ENCODE measurements at regions not wholly inside any gene's neighbourhood (a gene's known extent, or its start where the extent isn't known, plus 50 kb on each side); places are given as distances from the start of the nearest gene placed in this dataset.

DNA sequence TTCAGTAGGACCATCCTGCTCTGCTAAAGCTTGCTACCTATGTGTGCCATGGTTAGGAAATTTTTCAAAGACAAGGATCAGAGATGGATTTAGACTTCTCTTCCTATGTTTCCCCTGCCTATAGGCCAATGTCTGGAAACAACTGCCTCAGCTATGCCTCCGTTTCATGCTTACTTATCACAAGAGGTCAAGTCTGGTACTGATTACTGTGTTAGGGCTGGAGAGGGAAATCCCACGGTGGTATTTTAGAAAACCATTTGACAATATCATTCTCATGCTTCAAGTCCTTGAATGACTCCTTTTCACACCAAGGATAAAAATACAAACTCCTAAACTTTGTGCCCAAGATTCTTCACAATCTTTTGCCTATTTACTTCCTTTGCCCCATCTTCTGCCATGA, 484.3 kb downstream of the DHX35 start:
- H3K27me3 ChIP-seq (replicated peaks in 2 of 5; ENCODE audit: control insufficient read depth in 4 of 5, insufficient read depth in 5 of 5, low read length in 4 of 5), result no peaks in the 10 kb centered on the region
- H3K4me1 ChIP-seq (ENCODE audit: control extremely low read depth in 1 of 4, control insufficient read depth in 4 of 4, insufficient read depth in 4 of 4, low read length in 3 of 4), result no peaks in the 10 kb centered on the region
- H3K4me3 ChIP-seq (ENCODE audit: control insufficient read depth in 1 of 7, extremely low read depth in 1 of 7, insufficient read depth in 4 of 7, low read depth in 2 of 7, low read length in 6 of 7), result no peak overlapping the region
- no peaks in the 10 kb centered on the region for H3K9me3 ChIP-seq (ENCODE audit: control extremely low read depth in 1 of 5, control insufficient read depth in 4 of 5, insufficient read depth in 2 of 5, low read depth in 1 of 5, low read length in 4 of 5)
- POLR2A ChIA-PET, result no interaction called here
- no peak for DNase-seq
- H3K27ac ChIP-seq (ENCODE audit: insufficient read depth in 1 of 2, low read depth in 1 of 2, low read length in 2 of 2, poor library complexity in 1 of 2, severe bottlenecking in 2 of 2), result no peak overlapping the region
- no CpG with 5 or more reads among the region's 2 CpGs for WGBS (ENCODE audit: insufficient coverage)
- no peaks in the 10 kb centered on the region for H3K36me3 ChIP-seq (ENCODE audit: control insufficient read depth in 4 of 4, insufficient read depth in 4 of 4, low read length in 3 of 4)
- CTCF ChIA-PET, result no interaction called here

DNA sequence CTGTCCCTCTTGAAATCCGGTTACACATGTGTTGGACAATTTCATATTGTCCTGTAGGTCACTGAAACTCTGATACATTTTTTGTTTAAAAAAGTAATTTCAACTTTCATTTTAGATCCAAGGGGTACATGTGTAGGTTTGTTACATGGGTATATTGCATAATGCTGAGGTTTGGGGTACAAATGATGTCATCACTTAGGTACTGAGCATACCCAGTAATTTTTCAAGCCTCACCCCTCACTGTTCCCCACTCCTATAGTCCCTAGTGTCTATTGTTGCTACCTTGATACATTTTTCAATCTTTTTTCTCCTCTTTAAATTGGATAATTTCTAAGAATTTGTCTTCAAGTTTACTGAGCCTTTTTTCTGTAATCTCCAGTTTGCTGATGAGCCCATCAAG, 483.0 kb downstream of the DHX35 start:
- POLR2A ChIA-PET, result no interaction called here
- CTCF ChIA-PET, result no interaction called here
- no peak overlapping the region for H3K4me3 ChIP-seq (ENCODE audit: control insufficient read depth in 1 of 7, extremely low read depth in 1 of 7, insufficient read depth in 4 of 7, low read depth in 2 of 7, low read length in 6 of 7)
- WGBS (ENCODE audit: insufficient coverage), result no CpG with 5 or more reads among the region's 1 CpG
- H3K4me1 ChIP-seq (ENCODE audit: control extremely low read depth in 1 of 4, control insufficient read depth in 4 of 4, insufficient read depth in 4 of 4, low read length in 3 of 4), result no peaks in the 10 kb centered on the region
- H3K27me3 ChIP-seq (replicated peaks in 2 of 5; ENCODE audit: control insufficient read depth in 4 of 5, insufficient read depth in 5 of 5, low read length in 4 of 5), result no peaks in the 10 kb centered on the region
- no peak overlapping the region for H3K27ac ChIP-seq (ENCODE audit: insufficient read depth in 1 of 2, low read depth in 1 of 2, low read length in 2 of 2, poor library complexity in 1 of 2, severe bottlenecking in 2 of 2)
- no peaks in the 10 kb centered on the region for H3K9me3 ChIP-seq (ENCODE audit: control extremely low read depth in 1 of 5, control insufficient read depth in 4 of 5, insufficient read depth in 2 of 5, low read depth in 1 of 5, low read length in 4 of 5)
- DNase-seq, result no peak
- H3K36me3 ChIP-seq (ENCODE audit: control insufficient read depth in 4 of 4, insufficient read depth in 4 of 4, low read length in 3 of 4), result no peaks in the 10 kb centered on the region

DNA sequence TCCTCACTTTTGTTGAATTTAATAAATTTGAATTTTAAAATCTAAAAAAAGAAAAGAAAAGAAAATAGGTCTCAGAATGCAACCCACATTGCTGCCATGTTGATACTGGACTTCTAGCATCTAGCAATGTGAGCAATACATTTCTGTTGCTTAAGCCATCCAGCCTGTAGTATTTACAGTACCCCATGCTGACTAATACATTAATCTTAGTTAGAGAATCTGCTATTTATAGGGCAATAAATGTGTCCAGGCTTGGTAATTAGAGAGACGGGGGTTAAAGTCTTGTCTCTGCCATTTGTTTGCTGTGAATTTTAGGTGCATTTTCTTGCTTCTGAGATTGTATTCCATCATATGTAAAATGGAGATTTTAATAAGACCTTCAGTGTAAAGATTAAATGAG, 471.3 kb downstream of the DHX35 start:
- ChIA-PET CTCF (no interaction called here), POLR2A (no interaction called here)
- Histone ChIP-seq H3K27me3 (replicated peaks in 2 of 5; ENCODE audit: control insufficient read depth in 4 of 5, insufficient read depth in 5 of 5, low read length in 4 of 5) (no peaks in the 10 kb centered on the region), H3K4me1 (ENCODE audit: control extremely low read depth in 1 of 4, control insufficient read depth in 4 of 4, insufficient read depth in 4 of 4, low read length in 3 of 4) (no peaks in the 10 kb centered on the region), H3K36me3 (ENCODE audit: control insufficient read depth in 4 of 4, insufficient read depth in 4 of 4, low read length in 3 of 4) (no peaks in the 10 kb centered on the region), H3K4me3 (ENCODE audit: control insufficient read depth in 1 of 7, extremely low read depth in 1 of 7, insufficient read depth in 4 of 7, low read depth in 2 of 7, low read length in 6 of 7) (no peak overlapping the region), H3K27ac (ENCODE audit: insufficient read depth in 1 of 2, low read depth in 1 of 2, low read length in 2 of 2, poor library complexity in 1 of 2, severe bottlenecking in 2 of 2) (no peak overlapping the region), H3K9me3 (ENCODE audit: control extremely low read depth in 1 of 5, control insufficient read depth in 4 of 5, insufficient read depth in 2 of 5, low read depth in 1 of 5, low read length in 4 of 5) (no peaks in the 10 kb centered on the region)
- no peak for DNase-seq
- WGBS (ENCODE audit: insufficient coverage), result no CpG with 5 or more reads among the region's 1 CpG

DNA sequence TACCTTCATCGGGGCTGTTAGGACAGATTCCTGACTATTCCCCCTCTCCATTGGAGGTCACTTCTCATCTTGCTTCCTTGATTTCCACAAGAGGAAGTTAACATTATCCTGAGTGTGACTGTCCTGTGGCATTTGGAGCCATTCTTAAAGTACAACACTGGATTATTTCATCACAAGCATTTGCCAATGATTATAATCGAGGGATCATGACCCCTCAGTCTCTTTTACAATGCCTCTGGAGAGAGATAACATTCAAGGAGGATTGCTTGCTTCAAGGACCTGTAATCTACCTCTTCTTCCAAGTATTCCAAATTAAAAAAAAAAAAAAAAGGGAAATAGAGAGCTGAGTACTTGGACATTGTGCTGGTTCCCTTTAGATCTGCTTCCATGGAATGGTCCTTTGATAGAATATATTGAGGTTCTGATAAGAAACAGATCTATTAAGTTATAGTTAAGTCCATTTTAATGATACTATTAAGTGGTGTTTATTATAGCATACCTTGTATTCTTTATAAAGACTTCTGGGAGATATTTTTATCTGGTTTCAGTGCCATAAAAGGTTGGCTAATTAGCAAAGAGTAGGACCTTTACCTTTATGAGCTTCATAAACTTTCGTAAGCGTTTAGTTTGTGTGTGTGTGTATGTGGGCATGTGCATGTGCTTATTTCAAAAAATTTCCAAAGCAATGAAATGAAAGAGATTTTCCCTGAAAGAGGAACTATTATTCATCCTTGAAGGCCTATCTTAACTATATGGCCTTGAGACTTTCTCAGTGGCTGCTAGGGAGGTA, 469.1 kb downstream of the DHX35 start:
- H3K36me3 ChIP-seq (ENCODE audit: control insufficient read depth in 4 of 4, insufficient read depth in 4 of 4, low read length in 3 of 4), result no peaks in the 10 kb centered on the region
- POLR2A ChIA-PET, result no interaction called here
- H3K4me1 ChIP-seq (ENCODE audit: control extremely low read depth in 1 of 4, control insufficient read depth in 4 of 4, insufficient read depth in 4 of 4, low read length in 3 of 4), result no peaks in the 10 kb centered on the region
- H3K9me3 ChIP-seq (ENCODE audit: control extremely low read depth in 1 of 5, control insufficient read depth in 4 of 5, insufficient read depth in 2 of 5, low read depth in 1 of 5, low read length in 4 of 5), result no peaks in the 10 kb centered on the region
- no peak overlapping the region for H3K27ac ChIP-seq (ENCODE audit: insufficient read depth in 1 of 2, low read depth in 1 of 2, low read length in 2 of 2, poor library complexity in 1 of 2, severe bottlenecking in 2 of 2)
- H3K4me3 ChIP-seq (ENCODE audit: control insufficient read depth in 1 of 7, extremely low read depth in 1 of 7, insufficient read depth in 4 of 7, low read depth in 2 of 7, low read length in 6 of 7), result no peak overlapping the region
- no peak for DNase-seq
- CTCF ChIA-PET, result interaction anchor here (1.3 kb wide), 1 partner anchor 10 kb away, joined by 4 read pairs; no protein-coding TSS in a partner anchor
- whole genome bisulfite sequencing (ENCODE audit: insufficient coverage), result 96% methylated on average over 3 of the region's 4 CpGs
- H3K27me3 ChIP-seq (replicated peaks in 2 of 5; ENCODE audit: control insufficient read depth in 4 of 5, insufficient read depth in 5 of 5, low read length in 4 of 5), result no peaks in the 10 kb centered on the region

DNA sequence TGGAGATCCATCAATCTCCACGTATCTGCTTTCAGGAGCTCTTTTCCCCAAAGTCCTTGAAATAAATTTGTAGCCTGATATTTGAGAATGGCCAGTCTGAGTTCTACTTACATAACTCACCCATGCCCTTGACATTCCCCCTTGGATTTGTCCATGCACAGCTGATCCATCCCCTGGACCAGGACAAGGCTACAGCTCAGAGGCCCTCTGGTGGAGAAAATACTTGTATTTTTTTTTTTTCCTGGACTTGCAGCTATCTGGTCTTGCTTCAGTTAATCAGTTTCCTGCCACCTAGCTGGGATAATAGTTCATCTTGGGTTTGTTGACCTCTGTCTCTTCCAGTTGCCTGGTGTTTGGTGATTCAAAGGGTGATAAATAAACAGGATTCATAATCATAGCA, 467.6 kb downstream of the DHX35 start:
- H3K27ac ChIP-seq (ENCODE audit: insufficient read depth in 1 of 2, low read depth in 1 of 2, low read length in 2 of 2, poor library complexity in 1 of 2, severe bottlenecking in 2 of 2), result no peak overlapping the region
- no peaks in the 10 kb centered on the region for H3K4me1 ChIP-seq (ENCODE audit: control extremely low read depth in 1 of 4, control insufficient read depth in 4 of 4, insufficient read depth in 4 of 4, low read length in 3 of 4)
- no peaks in the 10 kb centered on the region for H3K9me3 ChIP-seq (ENCODE audit: control extremely low read depth in 1 of 5, control insufficient read depth in 4 of 5, insufficient read depth in 2 of 5, low read depth in 1 of 5, low read length in 4 of 5)
- DNase-seq, result no peak
- H3K36me3 ChIP-seq (ENCODE audit: control insufficient read depth in 4 of 4, insufficient read depth in 4 of 4, low read length in 3 of 4), result no peaks in the 10 kb centered on the region
- CTCF ChIA-PET, result interaction anchor here (0.6 to 0.8 kb wide), 2 partner anchors 27 to 161 kb away, joined by 5 read pairs; no protein-coding TSS in a partner anchor
- H3K27me3 ChIP-seq (replicated peaks in 2 of 5; ENCODE audit: control insufficient read depth in 4 of 5, insufficient read depth in 5 of 5, low read length in 4 of 5), result no peaks in the 10 kb centered on the region
- WGBS (ENCODE audit: insufficient coverage), result no CpG with 5 or more reads among the region's 1 CpG
- no peak overlapping the region for H3K4me3 ChIP-seq (ENCODE audit: control insufficient read depth in 1 of 7, extremely low read depth in 1 of 7, insufficient read depth in 4 of 7, low read depth in 2 of 7, low read length in 6 of 7)
- POLR2A ChIA-PET, result no interaction called here

DNA sequence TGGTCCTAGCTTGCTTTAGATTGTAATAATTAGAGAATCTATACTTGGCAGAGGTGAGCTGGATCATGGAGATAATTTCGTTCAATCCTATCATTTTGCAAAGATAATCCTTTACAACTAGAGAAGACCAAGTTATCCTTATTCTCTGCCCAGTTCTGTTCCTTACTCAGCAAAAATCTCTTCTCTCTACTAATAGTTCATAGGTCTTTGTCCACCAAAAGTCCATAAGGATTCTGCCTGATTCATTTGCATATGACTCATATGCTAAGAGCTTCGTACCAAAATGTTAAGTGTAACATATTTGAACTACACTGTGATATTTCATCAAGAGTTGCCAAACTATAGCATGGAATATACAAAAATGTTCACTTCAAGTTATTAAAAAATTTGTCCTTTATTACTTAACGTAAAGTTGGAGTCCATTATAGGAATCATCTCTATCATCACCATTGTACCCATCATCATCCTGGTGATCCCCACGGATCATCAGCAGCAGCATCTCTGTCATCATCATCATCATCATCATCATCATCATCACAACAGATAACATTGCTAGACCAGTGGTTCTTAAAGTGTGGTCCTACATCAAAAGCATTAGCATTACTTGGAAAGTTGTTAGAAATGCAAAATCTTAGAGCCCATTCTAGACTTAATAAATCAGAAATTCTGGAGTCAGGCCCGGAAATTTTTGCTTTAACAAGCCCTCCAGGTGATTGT, 463.0 kb downstream of the DHX35 start:
- Histone ChIP-seq H3K4me1 (ENCODE audit: control extremely low read depth in 1 of 4, control insufficient read depth in 4 of 4, insufficient read depth in 4 of 4, low read length in 3 of 4) (no peaks in the 10 kb centered on the region), H3K9me3 (ENCODE audit: control extremely low read depth in 1 of 5, control insufficient read depth in 4 of 5, insufficient read depth in 2 of 5, low read depth in 1 of 5, low read length in 4 of 5) (no peaks in the 10 kb centered on the region), H3K36me3 (ENCODE audit: control insufficient read depth in 4 of 4, insufficient read depth in 4 of 4, low read length in 3 of 4) (no peaks in the 10 kb centered on the region), H3K27ac (ENCODE audit: insufficient read depth in 1 of 2, low read depth in 1 of 2, low read length in 2 of 2, poor library complexity in 1 of 2, severe bottlenecking in 2 of 2) (no peak overlapping the region), H3K4me3 (ENCODE audit: control insufficient read depth in 1 of 7, extremely low read depth in 1 of 7, insufficient read depth in 4 of 7, low read depth in 2 of 7, low read length in 6 of 7) (no peak overlapping the region), H3K27me3 (replicated peaks in 2 of 5; ENCODE audit: control insufficient read depth in 4 of 5, insufficient read depth in 5 of 5, low read length in 4 of 5) (no peaks in the 10 kb centered on the region)
- no peak for DNase-seq
- WGBS (ENCODE audit: insufficient coverage), result 94% methylated on average over 3 of the region's 5 CpGs
- ChIA-PET POLR2A (no interaction called here), CTCF (no interaction called here)

DNA sequence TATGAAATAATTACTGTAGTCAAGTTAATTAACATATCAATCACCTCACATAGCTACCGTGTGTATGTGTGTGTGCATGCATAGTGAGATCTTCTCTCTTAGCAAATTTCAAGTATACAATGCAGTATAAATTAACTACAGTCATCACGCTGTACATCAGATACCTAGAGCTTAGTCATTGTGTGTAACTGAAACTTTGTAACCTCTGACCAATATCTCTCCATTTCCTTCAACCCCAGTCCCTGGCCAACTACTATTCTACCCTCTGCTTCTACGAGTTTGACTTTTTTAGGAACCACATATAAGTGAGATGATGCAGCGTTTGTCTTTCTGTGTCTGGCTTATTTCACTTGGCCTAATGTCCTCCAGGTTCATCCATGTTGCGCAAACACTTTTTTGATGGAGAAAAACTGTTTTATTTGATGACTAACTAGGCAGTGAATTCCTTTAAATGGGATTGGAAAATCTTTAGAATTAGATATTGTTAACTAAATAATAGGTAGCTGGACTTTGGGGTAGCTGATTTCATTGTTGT, 459.5 kb downstream of the DHX35 start:
- Histone ChIP-seq H3K36me3 (ENCODE audit: control insufficient read depth in 4 of 4, insufficient read depth in 4 of 4, low read length in 3 of 4) (no peaks in the 10 kb centered on the region), H3K27me3 (replicated peaks in 2 of 5; ENCODE audit: control insufficient read depth in 4 of 5, insufficient read depth in 5 of 5, low read length in 4 of 5) (no peaks in the 10 kb centered on the region), H3K27ac (ENCODE audit: insufficient read depth in 1 of 2, low read depth in 1 of 2, low read length in 2 of 2, poor library complexity in 1 of 2, severe bottlenecking in 2 of 2) (no peak overlapping the region), H3K9me3 (ENCODE audit: control extremely low read depth in 1 of 5, control insufficient read depth in 4 of 5, insufficient read depth in 2 of 5, low read depth in 1 of 5, low read length in 4 of 5) (no peaks in the 10 kb centered on the region), H3K4me1 (ENCODE audit: control extremely low read depth in 1 of 4, control insufficient read depth in 4 of 4, insufficient read depth in 4 of 4, low read length in 3 of 4) (no peaks in the 10 kb centered on the region), H3K4me3 (ENCODE audit: control insufficient read depth in 1 of 7, extremely low read depth in 1 of 7, insufficient read depth in 4 of 7, low read depth in 2 of 7, low read length in 6 of 7) (no peak overlapping the region)
- ChIA-PET POLR2A (no interaction called here), CTCF (interaction anchor here (1.7 kb wide), 1 partner anchor 10 kb away, joined by 4 read pairs; no protein-coding TSS in a partner anchor)
- WGBS (ENCODE audit: insufficient coverage), result 100% methylated on average over 2 of the region's 5 CpGs
- DNase-seq, result no peak

Measured in common myeloid progenitor, CD34-positive (primary cell).